Activated T-helper 2 cell treated with anti-CD3 and anti-CD28 coated beads, Interferon-gamma antibody, Interleukin-2, Interleukin-4, amounts not matched to agents 10 μg/mL and 5 μg/mL and 100 μg/mL, durations not matched to agents 14 hours and 24 hours and 36 hours (primary cell): ENCODE measurements at regions not wholly inside any gene's neighbourhood (a gene's known extent, or its start where the extent isn't known, plus 50 kb on each side); places are given as distances from the start of the nearest gene placed in this dataset.

Experiments
- DNase-seq: peaks from one replicate; pipeline ENCODE4 v3.0.0; 2021; ENCODE audit warnings: low spot score
- H3K27ac Mint-ChIP-seq: one replicate; pipeline ENCODE4 v1.8.0; 2021; ENCODE audit warnings: mixed read lengths
- H3K27me3 Mint-ChIP-seq: one replicate; pipeline ENCODE4 v1.8.0; 2021; ENCODE audit warnings: low read depth, mixed read lengths
- H3K36me3 Mint-ChIP-seq: one replicate; pipeline ENCODE4 v1.8.0; 2021; ENCODE audit warnings: low read depth, mixed read lengths
- H3K4me1 Mint-ChIP-seq: one replicate; pipeline ENCODE4 v1.8.0; 2021; ENCODE audit warnings: low read depth, mixed read lengths
- H3K4me3 Mint-ChIP-seq: one replicate; pipeline ENCODE4 v1.8.0; 2021; ENCODE audit warnings: low read depth, mild to moderate bottlenecking, moderate library complexity, mixed read lengths
- H3K9me3 Mint-ChIP-seq: one replicate; pipeline ENCODE4 v1.8.0; 2021; ENCODE audit warnings: mixed read lengths
- intact Hi-C: fragments of 100-400 bp; cut with micrococcal nuclease; formaldehyde crosslinking; loops from one replicate; pipeline ENCODE4 v1.15.1; 2023

- peaks cover 8% of the 10 kb centered on the region for H3K27me3 Mint-ChIP-seq
- H3K4me1 Mint-ChIP-seq, result peaks cover 17% of the 10 kb centered on the region
- no peak overlapping the region for H3K27ac Mint-ChIP-seq
- no peak overlapping the region for H3K4me3 Mint-ChIP-seq
- intact Hi-C loops, result no loop called here
- no peak for DNase-seq
- no peaks in the 10 kb centered on the region for H3K36me3 Mint-ChIP-seq
- H3K9me3 Mint-ChIP-seq, result no peaks in the 10 kb centered on the region
Observed at GRCh38 chr21:31403596-31404333, 59.7 kb upstream of the TIAM1 start.

GRCh38 chr21:31399591-31399990 lies 55.5 kb upstream of the TIAM1 start:
- H3K27me3 Mint-ChIP-seq, result peaks cover 4% of the 10 kb centered on the region
- H3K4me3 Mint-ChIP-seq, result no peak overlapping the region
- no peak overlapping the region for H3K27ac Mint-ChIP-seq
- no peaks in the 10 kb centered on the region for H3K9me3 Mint-ChIP-seq
- H3K36me3 Mint-ChIP-seq, result no peaks in the 10 kb centered on the region
- H3K4me1 Mint-ChIP-seq, result peaks cover 30% of the 10 kb centered on the region
- DNase-seq, result no peak
- intact Hi-C loops, result no loop called here

GRCh38 chr21:31398574-31398973 lies 54.5 kb upstream of the TIAM1 start:
- Mint-ChIP-seq H3K27ac (no peak overlapping the region), H3K4me1 (peaks cover 33% of the 10 kb centered on the region), H3K9me3 (no peaks in the 10 kb centered on the region), H3K36me3 (no peaks in the 10 kb centered on the region), H3K27me3 (peaks cover 2% of the 10 kb centered on the region), H3K4me3 (peak overlapping the region; percentile 8)
- no peak for DNase-seq
- intact Hi-C loops, result no loop called here

GRCh38 chr21:31397939-31398338 lies 53.9 kb upstream of the TIAM1 start:
- DNase-seq, result peak; percentile 18
- no peaks in the 10 kb centered on the region for H3K27me3 Mint-ChIP-seq
- H3K9me3 Mint-ChIP-seq, result no peaks in the 10 kb centered on the region
- peak overlapping the region; percentile 8 for H3K4me3 Mint-ChIP-seq
- H3K36me3 Mint-ChIP-seq, result no peaks in the 10 kb centered on the region
- no peak overlapping the region for H3K27ac Mint-ChIP-seq
- intact Hi-C loops, result loop anchor here (2.0 kb wide), 1 partner anchor 43 kb away; no protein-coding TSS in a partner anchor
- peaks cover 34% of the 10 kb centered on the region for H3K4me1 Mint-ChIP-seq

GRCh38 chr21:31397515-31397926 lies 53.5 kb upstream of the TIAM1 start:
- H3K4me1 Mint-ChIP-seq, result peaks cover 34% of the 10 kb centered on the region
- H3K27ac Mint-ChIP-seq, result no peak overlapping the region
- H3K9me3 Mint-ChIP-seq, result no peaks in the 10 kb centered on the region
- intact Hi-C loops, result loop anchor here (2.0 kb wide), 1 partner anchor 43 kb away; no protein-coding TSS in a partner anchor
- no peak overlapping the region for H3K4me3 Mint-ChIP-seq
- DNase-seq, result no peak
- H3K36me3 Mint-ChIP-seq, result no peaks in the 10 kb centered on the region
- H3K27me3 Mint-ChIP-seq, result no peaks in the 10 kb centered on the region

- no peak for DNase-seq
- Mint-ChIP-seq H3K27me3 (no peaks in the 10 kb centered on the region), H3K27ac (no peak overlapping the region)
Observed at GRCh38 chr21:31397030-31397429, 53.0 kb upstream of the TIAM1 start.

GRCh38 chr21:31396399-31396798 lies 52.3 kb upstream of the TIAM1 start:
- Mint-ChIP-seq H3K27me3 (no peaks in the 10 kb centered on the region), H3K36me3 (no peaks in the 10 kb centered on the region), H3K27ac (no peak overlapping the region), H3K4me3 (no peak overlapping the region), H3K9me3 (no peaks in the 10 kb centered on the region), H3K4me1 (peaks cover 34% of the 10 kb centered on the region)
- DNase-seq, result no peak
- intact Hi-C loops, result loop anchor here (2.0 kb wide), 1 partner anchor 42 kb away; no protein-coding TSS in a partner anchor

More at GRCh38 chr21:31397030-31397429, 53.0 kb upstream of the TIAM1 start:
- no peaks in the 10 kb centered on the region for H3K36me3 Mint-ChIP-seq
- no peak overlapping the region for H3K4me3 Mint-ChIP-seq
- intact Hi-C loops, result loop anchor here (2.0 kb wide), 1 partner anchor 42 kb away; no protein-coding TSS in a partner anchor
- H3K4me1 Mint-ChIP-seq, result peaks cover 34% of the 10 kb centered on the region
- H3K9me3 Mint-ChIP-seq, result no peaks in the 10 kb centered on the region

- intact Hi-C loops, result loop anchor here (2.0 kb wide), 1 partner anchor 41 kb away; no protein-coding TSS in a partner anchor
Observed at GRCh38 chr21:31395791-31396190, 51.7 kb upstream of the TIAM1 start.

GRCh38 chr21:31395268-31395667 lies 51.2 kb upstream of the TIAM1 start:
- no peak overlapping the region for H3K4me3 Mint-ChIP-seq
- H3K36me3 Mint-ChIP-seq, result no peaks in the 10 kb centered on the region
- H3K27me3 Mint-ChIP-seq, result no peaks in the 10 kb centered on the region
- H3K9me3 Mint-ChIP-seq, result no peaks in the 10 kb centered on the region
- DNase-seq, result no peak
- H3K4me1 Mint-ChIP-seq, result peaks cover 34% of the 10 kb centered on the region
- intact Hi-C loops, result no loop called here
- no peak overlapping the region for H3K27ac Mint-ChIP-seq

More at GRCh38 chr21:31395791-31396190, 51.7 kb upstream of the TIAM1 start:
- Mint-ChIP-seq H3K4me3 (no peak overlapping the region), H3K9me3 (no peaks in the 10 kb centered on the region), H3K27me3 (no peaks in the 10 kb centered on the region), H3K4me1 (peaks cover 34% of the 10 kb centered on the region), H3K36me3 (no peaks in the 10 kb centered on the region), H3K27ac (no peak overlapping the region)
- no peak for DNase-seq

GRCh38 chr21:31394309-31394708 lies 50.2 kb upstream of the TIAM1 start:
- Mint-ChIP-seq H3K27me3 (no peaks in the 10 kb centered on the region), H3K4me1 (peaks cover 30% of the 10 kb centered on the region), H3K4me3 (no peak overlapping the region), H3K36me3 (no peaks in the 10 kb centered on the region), H3K27ac (peak overlapping the region; percentile 18), H3K9me3 (no peaks in the 10 kb centered on the region)
- intact Hi-C loops, result no loop called here
- DNase-seq, result no peak
